Left ventricle myocardium inferior (tissue), 1 donor: ENCODE measurements at regions not wholly inside any gene's neighbourhood (a gene's known extent, or its start where the extent isn't known, plus 50 kb on each side); places are given as distances from the start of the nearest gene placed in this dataset.

Source experiments
- DNase-seq: peaks from one replicate; pipeline ENCODE4 v3.0.0-alpha.2; 2020
- H3K27ac ChIP-seq: fragments of 200-600 bp; replicated peaks from 2 replicates; pipeline ENCODE4 v1.8.0; 2021
- H3K27me3 ChIP-seq: fragments of 200-600 bp; 2 replicates; pipeline ENCODE4 v1.8.0; 2021; ENCODE audit warnings: low read depth
- H3K36me3 ChIP-seq: fragments of 200-600 bp; 2 replicates; pipeline ENCODE4 v1.8.0; 2021
- H3K4me1 ChIP-seq: fragments of 200-600 bp; 2 replicates; pipeline ENCODE4 v1.8.0; 2021
- H3K4me3 ChIP-seq: fragments of 200-600 bp; 2 replicates; pipeline ENCODE4 v1.8.0; 2021; ENCODE audit warnings: mild to moderate bottlenecking, moderate library complexity
- H3K9me3 ChIP-seq: fragments of 200-600 bp; replicated peaks from 2 replicates; pipeline ENCODE4 v1.8.0; 2021
- intact Hi-C: fragments of 100-400 bp; cut with micrococcal nuclease; formaldehyde crosslinking; loops from one replicate; pipeline ENCODE4 v1.11.0; 2022
- TF ChIP-seq, protein P1 (sequence below): fragments of 200-600 bp; IDR thresholded peaks from 2 replicates; pipeline ENCODE4 v1.8.0; 2021; ENCODE audit warnings: antibody characterized with exemption, mild to moderate bottlenecking, borderline replicate concordance
- donor health status: DM: no; HTN: yes; CAD: no; lungs with severe emphysema.

DNA sequence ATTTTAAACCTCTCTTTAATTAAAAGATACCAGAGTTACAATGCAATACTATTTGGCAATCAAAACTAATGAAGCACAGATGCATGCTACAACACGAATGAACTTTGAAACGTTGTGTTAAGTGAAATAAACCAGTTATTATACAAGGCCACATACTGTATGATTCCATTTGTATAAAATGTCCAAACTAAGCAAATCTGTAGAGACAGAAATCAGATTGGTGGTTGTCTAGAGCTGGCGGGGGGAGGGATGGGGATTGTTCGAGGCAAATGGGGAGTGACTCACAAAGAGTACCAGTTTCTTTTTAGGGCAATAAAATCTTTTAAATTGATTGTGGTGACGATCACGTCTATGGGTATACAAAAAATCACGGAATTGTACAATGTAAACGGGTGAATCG lies 677.0 kb downstream of the NTRK3 start:
- intact Hi-C loops = no loop called here
- no peaks in the 10 kb centered on the region for H3K36me3 ChIP-seq
- H3K27ac ChIP-seq = no peak overlapping the region
- no peak overlapping the region for H3K4me3 ChIP-seq
- TF ChIP-seq, protein P1, sequence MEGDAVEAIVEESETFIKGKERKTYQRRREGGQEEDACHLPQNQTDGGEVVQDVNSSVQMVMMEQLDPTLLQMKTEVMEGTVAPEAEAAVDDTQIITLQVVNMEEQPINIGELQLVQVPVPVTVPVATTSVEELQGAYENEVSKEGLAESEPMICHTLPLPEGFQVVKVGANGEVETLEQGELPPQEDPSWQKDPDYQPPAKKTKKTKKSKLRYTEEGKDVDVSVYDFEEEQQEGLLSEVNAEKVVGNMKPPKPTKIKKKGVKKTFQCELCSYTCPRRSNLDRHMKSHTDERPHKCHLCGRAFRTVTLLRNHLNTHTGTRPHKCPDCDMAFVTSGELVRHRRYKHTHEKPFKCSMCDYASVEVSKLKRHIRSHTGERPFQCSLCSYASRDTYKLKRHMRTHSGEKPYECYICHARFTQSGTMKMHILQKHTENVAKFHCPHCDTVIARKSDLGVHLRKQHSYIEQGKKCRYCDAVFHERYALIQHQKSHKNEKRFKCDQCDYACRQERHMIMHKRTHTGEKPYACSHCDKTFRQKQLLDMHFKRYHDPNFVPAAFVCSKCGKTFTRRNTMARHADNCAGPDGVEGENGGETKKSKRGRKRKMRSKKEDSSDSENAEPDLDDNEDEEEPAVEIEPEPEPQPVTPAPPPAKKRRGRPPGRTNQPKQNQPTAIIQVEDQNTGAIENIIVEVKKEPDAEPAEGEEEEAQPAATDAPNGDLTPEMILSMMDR = no peak
- no peaks in the 10 kb centered on the region for H3K27me3 ChIP-seq
- H3K9me3 ChIP-seq = no peaks in the 10 kb centered on the region
- no peaks in the 10 kb centered on the region for H3K4me1 ChIP-seq
- DNase-seq = no peak

DNA sequence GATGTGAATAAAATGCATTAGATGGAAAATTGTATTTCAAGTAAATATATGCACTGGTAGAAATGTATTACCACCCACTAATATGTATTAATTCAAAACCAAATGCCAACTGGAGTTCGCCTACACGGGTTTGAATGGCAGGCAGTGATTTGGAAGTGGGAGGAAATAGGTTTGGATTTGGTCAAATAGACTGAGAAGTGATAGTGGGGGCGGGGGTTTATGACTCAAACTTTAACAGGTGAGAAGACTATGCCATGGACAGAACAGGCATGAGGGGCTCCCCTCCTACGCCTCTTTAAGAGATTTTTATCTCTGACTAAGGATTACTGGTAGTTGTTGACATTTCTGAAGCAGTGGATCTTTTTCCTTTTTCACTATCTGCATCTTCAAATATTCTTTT lies 677.8 kb downstream of the NTRK3 start:
- Histone ChIP-seq H3K9me3 (no peaks in the 10 kb centered on the region), H3K4me1 (no peaks in the 10 kb centered on the region), H3K4me3 (no peak overlapping the region), H3K27me3 (no peaks in the 10 kb centered on the region), H3K36me3 (no peaks in the 10 kb centered on the region), H3K27ac (no peak overlapping the region)
- intact Hi-C loops = no loop called here
- no peak for DNase-seq
- TF ChIP-seq, protein P1 = no peak

DNA sequence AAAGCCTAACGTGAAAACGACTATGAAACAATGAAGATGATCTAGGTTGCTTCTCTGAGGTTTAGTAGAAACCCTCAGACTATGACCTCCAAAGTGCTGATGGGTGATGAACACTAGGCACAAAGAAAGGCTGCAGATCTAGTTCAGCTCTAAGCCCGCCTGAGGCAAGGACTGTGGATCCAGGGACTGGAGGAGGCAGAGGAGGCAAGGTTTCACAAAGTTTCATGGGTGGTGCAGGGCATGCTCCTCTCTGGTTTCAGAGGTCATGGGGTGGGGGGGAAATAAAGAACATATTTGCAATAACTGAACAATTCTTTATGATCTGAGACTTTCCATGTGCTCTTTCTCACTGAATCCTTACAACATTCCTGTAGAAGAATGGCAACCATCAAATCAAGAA lies 679.2 kb downstream of the NTRK3 start:
- Histone ChIP-seq H3K9me3 (no peaks in the 10 kb centered on the region), H3K27ac (no peak overlapping the region), H3K27me3 (no peaks in the 10 kb centered on the region), H3K36me3 (no peaks in the 10 kb centered on the region), H3K4me1 (no peaks in the 10 kb centered on the region), H3K4me3 (no peak overlapping the region)
- no peak for DNase-seq
- TF ChIP-seq, protein P1 = no peak
- intact Hi-C loops = no loop called here

DNA sequence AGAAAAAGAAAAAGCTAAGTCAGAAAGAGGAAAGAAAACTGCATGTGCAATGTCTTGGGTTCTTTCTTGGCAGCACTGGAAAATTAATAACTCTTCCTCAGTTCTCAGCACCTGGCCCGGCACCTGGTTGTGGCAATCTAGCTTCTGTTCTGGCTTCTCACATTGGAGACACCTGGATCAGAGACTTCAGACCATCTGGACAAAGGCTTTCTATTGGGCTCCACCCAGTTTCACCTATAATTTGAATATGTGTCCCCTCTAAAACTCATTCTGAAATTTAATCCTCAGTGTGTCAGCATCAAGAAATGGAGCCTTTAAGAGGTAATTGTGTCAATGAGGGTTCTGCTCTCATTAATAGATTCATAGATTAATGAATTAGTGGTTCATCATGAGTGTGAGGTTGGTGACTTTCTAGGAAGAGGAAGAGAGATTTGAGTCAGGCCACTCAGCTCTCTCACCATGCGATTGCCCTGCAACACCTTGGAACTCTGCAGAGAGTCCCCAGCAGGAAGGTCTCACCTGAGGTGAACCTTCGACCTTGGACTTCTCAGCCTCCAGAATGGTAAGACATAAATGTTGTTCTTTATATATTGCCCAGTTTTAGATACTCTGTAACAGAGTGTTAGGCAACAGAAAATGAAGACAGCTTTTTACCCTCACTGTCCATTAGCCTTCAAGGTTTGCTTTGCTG lies 679.9 kb downstream of the NTRK3 start:
- no peaks in the 10 kb centered on the region for H3K9me3 ChIP-seq
- no peak overlapping the region for H3K4me3 ChIP-seq
- TF ChIP-seq, protein P1 = no peak
- H3K27ac ChIP-seq = no peak overlapping the region
- no peak for DNase-seq
- H3K4me1 ChIP-seq = no peaks in the 10 kb centered on the region
- no peaks in the 10 kb centered on the region for H3K27me3 ChIP-seq
- no peaks in the 10 kb centered on the region for H3K36me3 ChIP-seq
- intact Hi-C loops = no loop called here

DNA sequence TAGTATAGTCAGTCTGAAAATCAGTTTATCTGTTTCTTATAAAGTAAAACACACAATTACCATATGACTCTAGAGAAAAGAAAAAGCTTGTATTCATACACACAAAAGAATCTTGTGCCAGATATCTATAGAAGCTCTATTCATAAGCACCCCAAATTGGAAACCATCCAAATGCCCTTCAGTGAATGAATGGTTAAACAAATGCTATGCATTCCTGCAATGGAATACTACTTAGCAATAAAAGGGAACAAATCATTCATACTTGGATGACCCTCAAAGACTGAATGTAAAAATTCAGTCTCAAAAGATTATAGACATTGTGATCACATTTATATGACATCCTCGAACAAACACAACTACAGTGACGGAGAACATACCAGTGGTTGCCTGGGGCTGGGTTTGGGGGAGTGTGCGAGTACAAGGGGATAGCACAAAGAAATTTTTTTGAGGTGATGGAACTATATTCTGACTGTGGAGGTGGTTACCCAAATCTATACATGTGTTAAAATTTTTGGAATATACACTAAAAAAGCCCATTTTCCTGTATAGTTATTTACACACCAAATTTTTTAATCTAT lies 680.6 kb downstream of the NTRK3 start:
- no peaks in the 10 kb centered on the region for H3K9me3 ChIP-seq
- TF ChIP-seq, protein P1 = no peak

More for the DNA sequence above, 680.6 kb downstream of the NTRK3 start:
- no peaks in the 10 kb centered on the region for H3K36me3 ChIP-seq
- no peak overlapping the region for H3K4me3 ChIP-seq
- intact Hi-C loops = no loop called here
- no peak for DNase-seq
- H3K4me1 ChIP-seq = no peaks in the 10 kb centered on the region
- H3K27ac ChIP-seq = no peak overlapping the region
- no peaks in the 10 kb centered on the region for H3K27me3 ChIP-seq
